Astrocyte (in vitro differentiated cells and primary cell): ENCODE measurements at regions not wholly inside any gene's neighbourhood (a gene's known extent, or its start where the extent isn't known, plus 50 kb on each side); places are given as distances from the start of the nearest gene placed in this dataset.

Source experiments
- DNase-seq: peaks from one replicate; pipeline ENCODE4 v3.0.0-alpha.2; 2010; ENCODE audit warnings: low read depth
- FAIRE-seq: peaks from 2 replicates; lab custom pipeline; 2011; peaks lifted over from hg19 to GRCh38; lab: Jason Lieb, UNC
- H2AFZ ChIP-seq: 2 replicates; pipeline ENCODE4 v1.6.0; 2012; ENCODE audit warnings: low read depth, low read length, inconsistent platforms
- H3K27ac ChIP-seq: 2 replicates; pipeline ENCODE4 v1.5.1; 2011; ENCODE audit warnings: low read depth, low read length, inconsistent platforms
- H3K27me3 ChIP-seq: 2 replicates; pipeline ENCODE4 v1.6.0; 2011; ENCODE audit warnings: low read length, inconsistent platforms; ENCODE audit not compliant: insufficient read depth
- H3K36me3 ChIP-seq: 2 replicates; pipeline ENCODE4 v1.5.1; 2011; ENCODE audit warnings: low read length, inconsistent platforms; ENCODE audit not compliant: insufficient read depth
- H3K4me1 ChIP-seq: 2 replicates; pipeline ENCODE4 v1.5.1; 2011; ENCODE audit warnings: low read length, inconsistent platforms; ENCODE audit not compliant: insufficient read depth
- H3K4me2 ChIP-seq: 2 replicates; pipeline ENCODE4 v1.6.0; 2012; ENCODE audit warnings: low read length, inconsistent platforms
- H3K4me3 ChIP-seq: 2 replicates; pipeline ENCODE4 v1.5.1; 2011; ENCODE audit warnings: low read depth, mild to moderate bottlenecking, low read length, inconsistent platforms; ENCODE audit not compliant: insufficient read depth
- H3K79me2 ChIP-seq: 2 replicates; pipeline ENCODE4 v1.6.0; 2012; ENCODE audit warnings: mild to moderate bottlenecking, low read length, inconsistent platforms; ENCODE audit not compliant: insufficient read depth
- H3K9ac ChIP-seq: 2 replicates; pipeline ENCODE4 v1.6.0; 2012; ENCODE audit warnings: mild to moderate bottlenecking, low read length, inconsistent platforms
- H3K9me3 ChIP-seq: 2 replicates; pipeline ENCODE4 v1.5.1; 2012; ENCODE audit warnings: low read depth, mild to moderate bottlenecking, low read length, inconsistent platforms; ENCODE audit not compliant: insufficient read depth
- H4K20me1 ChIP-seq: 2 replicates; pipeline ENCODE4 v1.6.0; 2012; ENCODE audit warnings: low read length, inconsistent platforms; ENCODE audit not compliant: insufficient read depth
- H3K27ac Mint-ChIP-seq: one replicate; pipeline ENCODE4 v1.8.0; 2021; ENCODE audit warnings: mild to moderate bottlenecking, mixed read lengths; ENCODE audit not compliant: unreplicated experiment
- H3K27me3 Mint-ChIP-seq: one replicate; pipeline ENCODE4 v1.8.0; 2021; ENCODE audit warnings: low read depth, mixed read lengths; ENCODE audit not compliant: unreplicated experiment
- H3K36me3 Mint-ChIP-seq: one replicate; pipeline ENCODE4 v1.8.0; 2021; ENCODE audit warnings: low read depth, mixed read lengths; ENCODE audit not compliant: unreplicated experiment
- H3K4me1 Mint-ChIP-seq: one replicate; pipeline ENCODE4 v1.8.0; 2021; ENCODE audit warnings: low read depth, mixed read lengths; ENCODE audit not compliant: unreplicated experiment
- H3K4me3 Mint-ChIP-seq: one replicate; pipeline ENCODE4 v1.8.0; 2021; ENCODE audit warnings: mild to moderate bottlenecking, moderate library complexity, mixed read lengths; ENCODE audit not compliant: unreplicated experiment
- H3K9me3 Mint-ChIP-seq: one replicate; pipeline ENCODE4 v1.8.0; 2021; ENCODE audit warnings: mild to moderate bottlenecking, mixed read lengths; ENCODE audit not compliant: unreplicated experiment
- CTCF ChIP-seq: IDR thresholded peaks from 2 replicates; pipeline ENCODE4 v1.5.1; 2011; ENCODE audit warnings: low read depth, mild to moderate bottlenecking, inconsistent platforms, low read length, moderate library complexity; ENCODE audit not compliant: insufficient read depth
- EZH2 ChIP-seq: IDR thresholded peaks from 2 replicates; pipeline ENCODE4 v1.6.1; 2012; ENCODE audit warnings: mild to moderate bottlenecking, low read length, inconsistent platforms; ENCODE audit not compliant: insufficient read depth

- no peaks in the 10 kb centered on the region for H3K9me3 ChIP-seq
- Mint-ChIP-seq H3K27ac (no peak overlapping the region), H3K9me3 (no peaks in the 10 kb centered on the region), H3K27me3 (peaks cover 39% of the 10 kb centered on the region), H3K36me3 (no peaks in the 10 kb centered on the region), H3K4me3 (no peak overlapping the region), H3K4me1 (no peaks in the 10 kb centered on the region)
- TF ChIP-seq EZH2 (no peak), CTCF (no peak)
- H3K27ac ChIP-seq = no peak overlapping the region
- no peaks in the 10 kb centered on the region for H3K79me2 ChIP-seq
- H4K20me1 ChIP-seq = no peaks in the 10 kb centered on the region
- no peaks in the 10 kb centered on the region for H3K36me3 ChIP-seq
- H3K27me3 ChIP-seq = no peaks in the 10 kb centered on the region
- DNase-seq = no peak
- H3K4me1 ChIP-seq = no peaks in the 10 kb centered on the region
- H3K4me2 ChIP-seq = no peak overlapping the region
- no peak overlapping the region for H2AFZ ChIP-seq
- FAIRE-seq = no peak
- no peak overlapping the region for H3K9ac ChIP-seq
- H3K4me3 ChIP-seq = no peak overlapping the region
Observed at GRCh38 chr20:50269091-50270033, 78.7 kb downstream of the CEBPB start.

DNA sequence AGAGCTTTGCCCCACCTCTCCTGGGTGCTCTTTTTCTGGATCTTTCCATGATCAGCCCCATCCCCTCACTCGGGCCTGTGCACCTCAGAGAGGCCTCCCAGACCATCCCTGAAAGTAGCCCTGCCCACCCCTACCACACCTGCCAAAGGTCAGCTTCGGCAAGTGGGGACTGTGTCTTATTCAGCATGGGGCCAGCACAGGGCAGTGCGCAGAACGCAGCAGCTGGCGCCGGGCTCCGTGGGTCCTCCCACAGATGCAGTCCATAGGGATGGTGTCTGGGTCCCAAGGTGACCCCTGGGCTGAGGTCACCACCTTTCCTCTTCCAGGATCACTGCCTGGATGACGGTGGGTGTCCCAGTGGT, 79.4 kb downstream of the CEBPB start:
- no peaks in the 10 kb centered on the region for H3K9me3 Mint-ChIP-seq
- Histone ChIP-seq H3K4me3 (no peak overlapping the region), H3K79me2 (no peaks in the 10 kb centered on the region), H4K20me1 (no peaks in the 10 kb centered on the region), H3K36me3 (no peaks in the 10 kb centered on the region), H2AFZ (no peak overlapping the region), H3K4me1 (no peaks in the 10 kb centered on the region), H3K27ac (no peak overlapping the region), H3K9ac (no peak overlapping the region), H3K4me2 (no peak overlapping the region), H3K9me3 (no peaks in the 10 kb centered on the region), H3K27me3 (no peaks in the 10 kb centered on the region)
- peaks cover 41% of the 10 kb centered on the region for H3K27me3 Mint-ChIP-seq
- H3K4me3 Mint-ChIP-seq = no peak overlapping the region
- no peak for DNase-seq
- no peaks in the 10 kb centered on the region for H3K36me3 Mint-ChIP-seq
- no peak for FAIRE-seq
- no peak overlapping the region for H3K27ac Mint-ChIP-seq
- no peaks in the 10 kb centered on the region for H3K4me1 Mint-ChIP-seq
- TF ChIP-seq EZH2 = no peak
- TF ChIP-seq CTCF = no peak

- H3K27me3 ChIP-seq = peaks cover under 1% of the 10 kb centered on the region
- H3K9me3 ChIP-seq = no peaks in the 10 kb centered on the region
- no peak overlapping the region for H2AFZ ChIP-seq
- FAIRE-seq (no peak), DNase-seq (no peak)
- H3K9me3 Mint-ChIP-seq = no peaks in the 10 kb centered on the region
- no peak overlapping the region for H3K27ac Mint-ChIP-seq
- no peaks in the 10 kb centered on the region for H3K79me2 ChIP-seq
- H3K27ac ChIP-seq = no peak overlapping the region
- H3K27me3 Mint-ChIP-seq = peaks cover 43% of the 10 kb centered on the region
- H3K4me3 ChIP-seq = no peak overlapping the region
- TF ChIP-seq CTCF (no peak), EZH2 (no peak)
- H3K36me3 ChIP-seq = no peaks in the 10 kb centered on the region
- no peaks in the 10 kb centered on the region for H3K4me1 Mint-ChIP-seq
- H3K9ac ChIP-seq = no peak overlapping the region
- no peak overlapping the region for H3K4me2 ChIP-seq
- H3K4me3 Mint-ChIP-seq = no peak overlapping the region
- H3K4me1 ChIP-seq = no peaks in the 10 kb centered on the region
- H4K20me1 ChIP-seq = no peaks in the 10 kb centered on the region
- no peaks in the 10 kb centered on the region for H3K36me3 Mint-ChIP-seq
Observed at GRCh38 chr20:50270569-50270968, 79.9 kb downstream of the CEBPB start.
